MM.1S (cell line): ENCODE measurements at regions not wholly inside any gene's neighbourhood (a gene's known extent, or its start where the extent isn't known, plus 50 kb on each side); places are given as distances from the start of the nearest gene placed in this dataset.

ENCODE experiments used
- DNase-seq: peaks from one replicate; pipeline ENCODE4 v3.0.0-alpha.2; 2015
- H2AFZ ChIP-seq: fragments of 300-600 bp; sonication (generic); 2 replicates; pipeline ENCODE4 v1.6.0; 2016; ENCODE audit warnings: antibody characterized with exemption, low read length
- H3F3A ChIP-seq: fragments of 300-600 bp; sonication (generic); 2 replicates; pipeline ENCODE4 v1.6.1; 2016; ENCODE audit warnings: mild to moderate bottlenecking, antibody characterized with exemption, low read length, moderate library complexity, mixed read lengths; ENCODE audit not compliant: insufficient read depth
- H3K27ac ChIP-seq: fragments of 300-600 bp; sonication (generic); 2 replicates; pipeline ENCODE4 v1.5.1; 2016; ENCODE audit warnings: mild to moderate bottlenecking, low read length
- H3K27me3 ChIP-seq: fragments of 300-600 bp; sonication (generic); replicated peaks from 2 replicates; pipeline ENCODE4 v1.6.0; 2016; ENCODE audit warnings: low read length; ENCODE audit not compliant: insufficient read depth
- H3K36me3 ChIP-seq: fragments of 300-600 bp; sonication (generic); replicated peaks from 2 replicates; pipeline ENCODE4 v1.6.1; 2016; ENCODE audit warnings: mild to moderate bottlenecking, low read length, mixed read lengths; ENCODE audit not compliant: insufficient read depth
- H3K4me1 ChIP-seq: fragments of 300-600 bp; sonication (generic); 2 replicates; pipeline ENCODE4 v1.6.1; 2016; ENCODE audit warnings: low read length, mixed read lengths
- H3K4me2 ChIP-seq: fragments of 300-600 bp; sonication (generic); 2 replicates; pipeline ENCODE4 v1.6.0; 2016; ENCODE audit warnings: low read depth, low read length
- H3K4me3 ChIP-seq: fragments of 300-600 bp; sonication (generic); 2 replicates; pipeline ENCODE4 v1.5.1; 2016; ENCODE audit warnings: low read length, mixed read lengths
- H3K79me2 ChIP-seq: fragments of 300-600 bp; sonication (generic); 2 replicates; pipeline ENCODE4 v1.6.1; 2016; ENCODE audit warnings: mixed run types, low read length, mixed read lengths
- H3K9ac ChIP-seq: fragments of 300-600 bp; sonication (generic); 2 replicates; pipeline ENCODE4 v1.6.1; 2016; ENCODE audit warnings: low read length, mixed read lengths
- H3K9me2 ChIP-seq: fragments of 300-600 bp; sonication (generic); replicated peaks from 2 replicates; pipeline ENCODE4 v1.6.1; 2016; ENCODE audit warnings: mild to moderate bottlenecking, low read length, mixed read lengths; ENCODE audit not compliant: insufficient read depth
- H3K9me3 ChIP-seq: fragments of 300-600 bp; sonication (generic); replicated peaks from 2 replicates; pipeline ENCODE4 v1.6.1; 2016; ENCODE audit warnings: mild to moderate bottlenecking, low read length, mixed read lengths; ENCODE audit not compliant: insufficient read depth
- H4K20me1 ChIP-seq: fragments of 300-600 bp; sonication (generic); 2 replicates; pipeline ENCODE4 v1.6.1; 2016; ENCODE audit warnings: mild to moderate bottlenecking, low read length, moderate library complexity, mixed read lengths; ENCODE audit not compliant: insufficient read depth
- EZH2 ChIP-seq: fragments of 300-600 bp; sonication (generic); optimal IDR thresholded peaks from 2 replicates; pipeline ENCODE3; 2017; ENCODE audit warnings: low read depth, mild to moderate bottlenecking, antibody characterized with exemption, low read length, mixed read lengths
- EZH2phosphoT487 ChIP-seq: fragments of 300-600 bp; sonication (generic); IDR thresholded peaks from 2 replicates; pipeline ENCODE4 v1.6.1; 2018; ENCODE audit warnings: antibody characterized with exemption, low read length
- TF ChIP-seq, protein P1 (sequence below): fragments of 300-600 bp; sonication (generic); IDR thresholded peaks from 2 replicates; pipeline ENCODE4 v1.5.1; 2016; ENCODE audit warnings: antibody characterized with exemption, low read length, mixed read lengths

DNA sequence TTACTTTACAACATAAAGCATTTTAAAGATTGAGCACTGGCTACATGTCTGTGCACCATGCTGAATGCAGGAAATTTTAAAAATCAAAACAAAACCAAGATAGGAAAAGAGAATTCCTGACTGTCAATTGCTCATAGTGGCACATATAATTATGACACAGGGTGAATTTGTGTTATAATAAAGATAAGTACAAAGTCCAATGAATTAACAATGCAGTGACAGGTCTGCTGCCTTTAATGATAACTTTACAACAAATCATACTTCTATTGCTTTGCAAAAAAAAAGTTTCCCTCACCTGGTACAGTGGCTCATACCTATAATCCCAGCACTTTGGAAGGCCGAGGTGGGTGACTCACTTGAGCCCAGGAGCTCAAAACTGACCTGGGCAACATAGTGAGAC, 93.8 kb upstream of the OSBPL8 start:
- Histone ChIP-seq H3F3A (no peaks in the 10 kb centered on the region), H4K20me1 (no peaks in the 10 kb centered on the region), H3K4me3 (no peak overlapping the region), H3K27ac (no peak overlapping the region), H3K9me3 (no peaks in the 10 kb centered on the region), H3K4me2 (no peak overlapping the region), H3K4me1 (no peaks in the 10 kb centered on the region), H3K27me3 (no peaks in the 10 kb centered on the region), H3K9ac (no peak overlapping the region), H3K9me2 (no peaks in the 10 kb centered on the region), H3K36me3 (no peaks in the 10 kb centered on the region), H2AFZ (no peak overlapping the region), H3K79me2 (no peaks in the 10 kb centered on the region)
- TF ChIP-seq EZH2phosphoT487, result no peak
- TF ChIP-seq, protein P1, sequence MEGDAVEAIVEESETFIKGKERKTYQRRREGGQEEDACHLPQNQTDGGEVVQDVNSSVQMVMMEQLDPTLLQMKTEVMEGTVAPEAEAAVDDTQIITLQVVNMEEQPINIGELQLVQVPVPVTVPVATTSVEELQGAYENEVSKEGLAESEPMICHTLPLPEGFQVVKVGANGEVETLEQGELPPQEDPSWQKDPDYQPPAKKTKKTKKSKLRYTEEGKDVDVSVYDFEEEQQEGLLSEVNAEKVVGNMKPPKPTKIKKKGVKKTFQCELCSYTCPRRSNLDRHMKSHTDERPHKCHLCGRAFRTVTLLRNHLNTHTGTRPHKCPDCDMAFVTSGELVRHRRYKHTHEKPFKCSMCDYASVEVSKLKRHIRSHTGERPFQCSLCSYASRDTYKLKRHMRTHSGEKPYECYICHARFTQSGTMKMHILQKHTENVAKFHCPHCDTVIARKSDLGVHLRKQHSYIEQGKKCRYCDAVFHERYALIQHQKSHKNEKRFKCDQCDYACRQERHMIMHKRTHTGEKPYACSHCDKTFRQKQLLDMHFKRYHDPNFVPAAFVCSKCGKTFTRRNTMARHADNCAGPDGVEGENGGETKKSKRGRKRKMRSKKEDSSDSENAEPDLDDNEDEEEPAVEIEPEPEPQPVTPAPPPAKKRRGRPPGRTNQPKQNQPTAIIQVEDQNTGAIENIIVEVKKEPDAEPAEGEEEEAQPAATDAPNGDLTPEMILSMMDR, result no peak
- TF ChIP-seq EZH2, result no peak
- no peak for DNase-seq

GRCh38 chr12:76664731-76665130, 99.2 kb upstream of the ZDHHC17 start:
- TF ChIP-seq, protein P1, result no peak
- no peak for TF ChIP-seq EZH2phosphoT487
- TF ChIP-seq EZH2, result no peak
- Histone ChIP-seq H3K36me3 (no peaks in the 10 kb centered on the region), H3K9ac (no peak overlapping the region)

GRCh38 chr12:76666290-76666835, 97.6 kb upstream of the ZDHHC17 start:
- H4K20me1 ChIP-seq, result no peaks in the 10 kb centered on the region
- H3K4me1 ChIP-seq, result no peaks in the 10 kb centered on the region
- no peak overlapping the region for H3K4me3 ChIP-seq
- no peaks in the 10 kb centered on the region for H3K9me2 ChIP-seq
- no peaks in the 10 kb centered on the region for H3K79me2 ChIP-seq
- no peak overlapping the region for H2AFZ ChIP-seq
- no peaks in the 10 kb centered on the region for H3K36me3 ChIP-seq
- no peak for DNase-seq
- H3K9me3 ChIP-seq, result no peaks in the 10 kb centered on the region
- no peak overlapping the region for H3K27ac ChIP-seq
- TF ChIP-seq, protein P1, result no peak
- no peak for TF ChIP-seq EZH2
- no peak for TF ChIP-seq EZH2phosphoT487
- no peaks in the 10 kb centered on the region for H3K27me3 ChIP-seq
- H3K9ac ChIP-seq, result no peak overlapping the region
- H3F3A ChIP-seq, result no peaks in the 10 kb centered on the region
- no peak overlapping the region for H3K4me2 ChIP-seq

More at GRCh38 chr12:76664731-76665130, 99.2 kb upstream of the ZDHHC17 start:
- H2AFZ ChIP-seq, result no peak overlapping the region
- no peaks in the 10 kb centered on the region for H3K9me2 ChIP-seq
- H4K20me1 ChIP-seq, result no peaks in the 10 kb centered on the region
- DNase-seq, result no peak
- H3K4me1 ChIP-seq, result no peaks in the 10 kb centered on the region
- no peak overlapping the region for H3K4me2 ChIP-seq
- H3F3A ChIP-seq, result no peaks in the 10 kb centered on the region
- no peaks in the 10 kb centered on the region for H3K79me2 ChIP-seq
- H3K27me3 ChIP-seq, result no peaks in the 10 kb centered on the region
- H3K27ac ChIP-seq, result no peak overlapping the region
- H3K9me3 ChIP-seq, result no peaks in the 10 kb centered on the region
- H3K4me3 ChIP-seq, result no peak overlapping the region
